ENCODE measurements at regions not wholly inside any gene's neighbourhood (a gene's known extent, or its start where the extent isn't known, plus 50 kb on each side); places are given as distances from the start of the nearest gene placed in this dataset.
"Not testable (repeated sequence)": the region's sequence is repeated elsewhere in the genome, so short reads cannot be mapped to it uniquely, and the experiment has no call there.

GRCh38 chr1:99062192-99062591, 57.5 kb upstream of the PLPPR5 start:
- Mint-ChIP-seq H3K4me3 (no peak overlapping the region), H3K27ac (no peak overlapping the region), H3K27me3 (peaks cover 3% of the 10 kb centered on the region), H3K9me3 (no peaks in the 10 kb centered on the region), H3K4me1 (peaks cover 0 to 2% (median 0%) of the 10 kb centered on the region in 3 donors), H3K36me3 (no peaks in the 10 kb centered on the region)

- Mint-ChIP-seq H3K4me1 (no peaks in the 10 kb centered on the region), H3K4me3 (no peak overlapping the region), H3K27me3 (no peaks in the 10 kb centered on the region), H3K36me3 (no peaks in the 10 kb centered on the region), H3K27ac (no peak overlapping the region), H3K9me3 (no peaks in the 10 kb centered on the region)
These were observed 64.5 kb upstream of the PLPPR5 start for GRCh38 chr1:99069146-99069545.

GRCh38 chr1:99078529-99078928, 73.9 kb upstream of the PLPPR5 start:
- not testable (repeated sequence) for H3K27me3 Mint-ChIP-seq, H3K9me3 Mint-ChIP-seq, H3K36me3 Mint-ChIP-seq, H3K27ac Mint-ChIP-seq, H3K4me3 Mint-ChIP-seq, H3K4me1 Mint-ChIP-seq

- H3K27me3 Mint-ChIP-seq, result no peaks in the 10 kb centered on the region
- peaks cover 0 to 4% (median 3%) of the 10 kb centered on the region in 3 donors for H3K4me1 Mint-ChIP-seq
- H3K36me3 Mint-ChIP-seq, result no peaks in the 10 kb centered on the region
- H3K4me3 Mint-ChIP-seq, result no peak overlapping the region
- no peak overlapping the region for H3K27ac Mint-ChIP-seq
- no peaks in the 10 kb centered on the region for H3K9me3 Mint-ChIP-seq
These were observed 77.7 kb upstream of the PLPPR5 start for GRCh38 chr1:99082366-99082765.

- peaks cover 0 to 5% (median 0%) of the 10 kb centered on the region in 3 donors for H3K9me3 Mint-ChIP-seq
- no peaks in the 10 kb centered on the region for H3K27me3 Mint-ChIP-seq
- no peak overlapping the region for H3K4me3 Mint-ChIP-seq
- no peaks in the 10 kb centered on the region for H3K36me3 Mint-ChIP-seq
- peaks cover 0 to 4% (median 3%) of the 10 kb centered on the region in 3 donors for H3K4me1 Mint-ChIP-seq
- no peak overlapping the region for H3K27ac Mint-ChIP-seq
These were observed 78.7 kb upstream of the PLPPR5 start for GRCh38 chr1:99083338-99083737.

- Mint-ChIP-seq H3K27me3 (no peaks in the 10 kb centered on the region), H3K27ac (no peak overlapping the region), H3K4me1 (peaks cover 0 to 4% (median 3%) of the 10 kb centered on the region in 3 donors), H3K4me3 (no peak overlapping the region), H3K36me3 (no peaks in the 10 kb centered on the region), H3K9me3 (peaks cover 4 to 6% (median 5%) of the 10 kb centered on the region in 3 donors)
These were observed 79.9 kb upstream of the PLPPR5 start for GRCh38 chr1:99084562-99084961.

- Mint-ChIP-seq H3K27me3 (no peaks in the 10 kb centered on the region), H3K9me3 (peaks cover 4 to 8% (median 6%) of the 10 kb centered on the region in 3 donors), H3K4me3 (no peak overlapping the region), H3K4me1 (peaks cover 0 to 4% (median 3%) of the 10 kb centered on the region in 3 donors), H3K36me3 (no peaks in the 10 kb centered on the region), H3K27ac (no peak overlapping the region)
These were observed 81.4 kb upstream of the PLPPR5 start for GRCh38 chr1:99086057-99086456.

GRCh38 chr1:99098589-99098988, 93.9 kb upstream of the PLPPR5 start:
- Mint-ChIP-seq H3K4me1 (peaks cover 0 to 1% (median 0%) of the 10 kb centered on the region in 3 donors), H3K36me3 (no peaks in the 10 kb centered on the region), H3K27ac (no peak overlapping the region)

GRCh38 chr1:99106274-99106673, 101.6 kb upstream of the PLPPR5 start:
- no peaks in the 10 kb centered on the region for H3K27me3 Mint-ChIP-seq
- no peaks in the 10 kb centered on the region for H3K9me3 Mint-ChIP-seq
- H3K4me1 Mint-ChIP-seq, result no peaks in the 10 kb centered on the region
- H3K36me3 Mint-ChIP-seq, result no peaks in the 10 kb centered on the region
- no peak overlapping the region for H3K4me3 Mint-ChIP-seq
- no peak overlapping the region for H3K27ac Mint-ChIP-seq

More at GRCh38 chr1:99098589-99098988, 93.9 kb upstream of the PLPPR5 start:
- Mint-ChIP-seq H3K9me3 (peaks cover 4 to 26% (median 11%) of the 10 kb centered on the region in 3 donors), H3K27me3 (peaks cover 2% of the 10 kb centered on the region), H3K4me3 (no peak overlapping the region)

GRCh38 chr1:99107680-99108079, 103.0 kb upstream of the PLPPR5 start:
- peaks cover 0 to 2% (median 0%) of the 10 kb centered on the region in 3 donors for H3K9me3 Mint-ChIP-seq
- no peak overlapping the region for H3K4me3 Mint-ChIP-seq
- H3K36me3 Mint-ChIP-seq, result no peaks in the 10 kb centered on the region
- H3K27me3 Mint-ChIP-seq, result no peaks in the 10 kb centered on the region
- H3K27ac Mint-ChIP-seq, result no peak overlapping the region
- H3K4me1 Mint-ChIP-seq, result no peaks in the 10 kb centered on the region

GRCh38 chr1:99110140-99111041, 105.7 kb upstream of the PLPPR5 start:
- Mint-ChIP-seq H3K4me3 (no peak overlapping the region), H3K27me3 (no peaks in the 10 kb centered on the region), H3K9me3 (peaks cover 0 to 3% (median 0%) of the 10 kb centered on the region in 3 donors), H3K27ac (no peak overlapping the region), H3K4me1 (no peaks in the 10 kb centered on the region), H3K36me3 (no peaks in the 10 kb centered on the region)

- Mint-ChIP-seq H3K27me3 (no peaks in the 10 kb centered on the region), H3K36me3 (no peaks in the 10 kb centered on the region), H3K9me3 (peaks cover 0 to 3% (median 0%) of the 10 kb centered on the region in 3 donors), H3K27ac (no peak overlapping the region), H3K4me1 (no peaks in the 10 kb centered on the region), H3K4me3 (no peak overlapping the region)
These were observed 110.6 kb upstream of the PLPPR5 start for GRCh38 chr1:99115231-99115630.

GRCh38 chr1:99119188-99119587, 114.5 kb upstream of the PLPPR5 start:
- Mint-ChIP-seq H3K9me3 (no peaks in the 10 kb centered on the region), H3K36me3 (no peaks in the 10 kb centered on the region), H3K4me1 (no peaks in the 10 kb centered on the region), H3K27ac (no peak overlapping the region), H3K4me3 (no peak overlapping the region), H3K27me3 (no peaks in the 10 kb centered on the region)

GRCh38 chr1:99122039-99122438, 117.4 kb upstream of the PLPPR5 start:
- Mint-ChIP-seq H3K4me3 (no peak overlapping the region), H3K27me3 (no peaks in the 10 kb centered on the region), H3K27ac (no peak overlapping the region), H3K36me3 (no peaks in the 10 kb centered on the region), H3K4me1 (peaks cover 0 to 2% (median 0%) of the 10 kb centered on the region in 3 donors), H3K9me3 (peaks cover 0 to 4% (median 3%) of the 10 kb centered on the region in 3 donors)

- peaks cover 0 to 14% (median 4%) of the 10 kb centered on the region in 3 donors for H3K9me3 Mint-ChIP-seq
- no peak overlapping the region for H3K27ac Mint-ChIP-seq
- H3K27me3 Mint-ChIP-seq, result no peaks in the 10 kb centered on the region
- peaks cover 0 to 2% (median 0%) of the 10 kb centered on the region in 3 donors for H3K4me1 Mint-ChIP-seq
- no peak overlapping the region for H3K4me3 Mint-ChIP-seq
- H3K36me3 Mint-ChIP-seq, result no peaks in the 10 kb centered on the region
These were observed 119.3 kb upstream of the PLPPR5 start for GRCh38 chr1:99123936-99124335.

GRCh38 chr1:99131546-99131945, 126.9 kb upstream of the PLPPR5 start:
- no peaks in the 10 kb centered on the region for H3K36me3 Mint-ChIP-seq
- peaks cover 2% of the 10 kb centered on the region for H3K27me3 Mint-ChIP-seq
- no peak overlapping the region for H3K27ac Mint-ChIP-seq
- H3K4me3 Mint-ChIP-seq, result no peak overlapping the region
- peaks cover 0 to 2% (median 0%) of the 10 kb centered on the region in 3 donors for H3K4me1 Mint-ChIP-seq
- H3K9me3 Mint-ChIP-seq, result peaks cover 0 to 14% (median 0%) of the 10 kb centered on the region in 3 donors

All from IgD-negative memory B cell (primary cell).